MM.1S (cell line): ENCODE measurements at regions not wholly inside any gene's neighbourhood (a gene's known extent, or its start where the extent isn't known, plus 50 kb on each side); places are given as distances from the start of the nearest gene placed in this dataset.

Experiments
- EZH2 ChIP-seq: fragments of 300-600 bp; sonication (generic); optimal IDR thresholded peaks from 2 replicates; pipeline ENCODE3; 2017; ENCODE audit warnings: low read depth, mild to moderate bottlenecking, antibody characterized with exemption, low read length, mixed read lengths
- EZH2phosphoT487 ChIP-seq: fragments of 300-600 bp; sonication (generic); IDR thresholded peaks from 2 replicates; pipeline ENCODE4 v1.6.1; 2018; ENCODE audit warnings: antibody characterized with exemption, low read length
- TF ChIP-seq, protein P1 (sequence below): fragments of 300-600 bp; sonication (generic); IDR thresholded peaks from 2 replicates; pipeline ENCODE4 v1.5.1; 2016; ENCODE audit warnings: antibody characterized with exemption, low read length, mixed read lengths

DNA sequence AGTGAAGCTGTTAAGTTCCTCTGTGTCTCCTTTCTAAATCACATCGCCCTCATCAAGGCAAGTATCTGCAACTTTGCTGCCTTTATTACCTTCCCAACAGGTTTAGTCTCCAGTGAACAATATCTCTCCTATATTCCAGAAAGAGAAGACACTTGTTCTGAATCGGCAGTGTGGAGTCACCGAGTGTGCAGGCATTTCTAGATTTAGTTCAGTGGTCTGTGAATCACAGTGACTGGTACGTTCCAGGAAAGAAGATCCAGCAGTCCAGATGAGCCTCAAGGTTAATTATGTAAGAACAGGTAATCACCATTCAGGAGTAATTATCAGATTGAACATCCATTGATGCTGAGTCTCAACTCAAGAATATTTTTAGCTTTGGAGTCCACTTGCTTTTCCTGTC is 497.0 kb downstream of the FOXO1 start:
- TF ChIP-seq, protein P1, sequence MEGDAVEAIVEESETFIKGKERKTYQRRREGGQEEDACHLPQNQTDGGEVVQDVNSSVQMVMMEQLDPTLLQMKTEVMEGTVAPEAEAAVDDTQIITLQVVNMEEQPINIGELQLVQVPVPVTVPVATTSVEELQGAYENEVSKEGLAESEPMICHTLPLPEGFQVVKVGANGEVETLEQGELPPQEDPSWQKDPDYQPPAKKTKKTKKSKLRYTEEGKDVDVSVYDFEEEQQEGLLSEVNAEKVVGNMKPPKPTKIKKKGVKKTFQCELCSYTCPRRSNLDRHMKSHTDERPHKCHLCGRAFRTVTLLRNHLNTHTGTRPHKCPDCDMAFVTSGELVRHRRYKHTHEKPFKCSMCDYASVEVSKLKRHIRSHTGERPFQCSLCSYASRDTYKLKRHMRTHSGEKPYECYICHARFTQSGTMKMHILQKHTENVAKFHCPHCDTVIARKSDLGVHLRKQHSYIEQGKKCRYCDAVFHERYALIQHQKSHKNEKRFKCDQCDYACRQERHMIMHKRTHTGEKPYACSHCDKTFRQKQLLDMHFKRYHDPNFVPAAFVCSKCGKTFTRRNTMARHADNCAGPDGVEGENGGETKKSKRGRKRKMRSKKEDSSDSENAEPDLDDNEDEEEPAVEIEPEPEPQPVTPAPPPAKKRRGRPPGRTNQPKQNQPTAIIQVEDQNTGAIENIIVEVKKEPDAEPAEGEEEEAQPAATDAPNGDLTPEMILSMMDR = no peak
- TF ChIP-seq EZH2phosphoT487 (no peak), EZH2 (no peak)
